Thyroid gland (tissue), 4 donors: ENCODE measurements at regions not wholly inside any gene's neighbourhood (a gene's known extent, or its start where the extent isn't known, plus 50 kb on each side); places are given as distances from the start of the nearest gene placed in this dataset.
A peak's percentile ranks its signal among the peaks of the same experiment; 100 is the strongest.

ENCODE experiments used
- DNase-seq, 2 donors: peaks; one replicate each; pipeline ENCODE4 v3.0.0-alpha.2; 2019
- H3K27ac ChIP-seq, 3 donors: fragments of 200-600 bp; sonication (generic); 1 replicate in 2 of 3; 2 replicates in 1 of 3; pipeline ENCODE4 v1.5.1; 2016 to 2019; ENCODE audit warnings: mild to moderate bottlenecking in 1 of 3, moderate library complexity in 1 of 3
- H3K27me3 ChIP-seq: fragments of 200-600 bp; sonication (generic); one replicate; pipeline ENCODE4 v1.5.1; 2019
- H3K36me3 ChIP-seq, 2 donors: fragments of 200-600 bp; sonication (generic); one replicate each; pipeline ENCODE4 v1.5.1; 2016 to 2019
- H3K4me1 ChIP-seq, 2 donors: fragments of 200-600 bp; sonication (generic); one replicate each; pipeline ENCODE4 v1.5.1; 2017 to 2019
- H3K4me3 ChIP-seq, 3 donors: fragments of 200-600 bp; sonication (generic); replicated peaks in 1 of 3; 1 replicate in 2 of 3; 2 replicates in 1 of 3; pipeline ENCODE4 v1.5.1; 2016; ENCODE audit warnings: mild to moderate bottlenecking in 1 of 3
- H3K9me3 ChIP-seq: fragments of 200-600 bp; sonication (generic); one replicate; pipeline ENCODE4 v1.5.1; 2017
- POLR2A ChIP-seq, 2 donors: fragments of 450-650 bp; IDR thresholded peaks; one replicate each; pipeline ENCODE4 v1.6.1; 2017; ENCODE audit warnings: antibody characterized with exemption in 2 of 2, mild to moderate bottlenecking in 2 of 2, moderate library complexity in 1 of 2
- WGBS, 2 donors: methylation state at CpG; one replicate each; pipeline ENCODE4 v1.1.5; 2017; 5-methylcytosine and 5-hydroxymethylcytosine counted together
- intact Hi-C: fragments of 100-400 bp; cut with DNase I; formaldehyde crosslinking; loops from one replicate; pipeline ENCODE4 v1.15.1; 2023
- TF ChIP-seq, protein P1 (sequence below), 6 experiments: fragments of 200-600 bp in 3 of 6; fragments of 450-650 bp in 3 of 6; sonication (generic) in 3 of 6; IDR thresholded peaks; one replicate each; pipeline ENCODE4 v1.5.1; 2016 to 2019; ENCODE audit warnings: antibody characterized with exemption in 6 of 6, mild to moderate bottlenecking in 2 of 6, inconsistent platforms in 1 of 6, moderate library complexity in 1 of 6

DNA sequence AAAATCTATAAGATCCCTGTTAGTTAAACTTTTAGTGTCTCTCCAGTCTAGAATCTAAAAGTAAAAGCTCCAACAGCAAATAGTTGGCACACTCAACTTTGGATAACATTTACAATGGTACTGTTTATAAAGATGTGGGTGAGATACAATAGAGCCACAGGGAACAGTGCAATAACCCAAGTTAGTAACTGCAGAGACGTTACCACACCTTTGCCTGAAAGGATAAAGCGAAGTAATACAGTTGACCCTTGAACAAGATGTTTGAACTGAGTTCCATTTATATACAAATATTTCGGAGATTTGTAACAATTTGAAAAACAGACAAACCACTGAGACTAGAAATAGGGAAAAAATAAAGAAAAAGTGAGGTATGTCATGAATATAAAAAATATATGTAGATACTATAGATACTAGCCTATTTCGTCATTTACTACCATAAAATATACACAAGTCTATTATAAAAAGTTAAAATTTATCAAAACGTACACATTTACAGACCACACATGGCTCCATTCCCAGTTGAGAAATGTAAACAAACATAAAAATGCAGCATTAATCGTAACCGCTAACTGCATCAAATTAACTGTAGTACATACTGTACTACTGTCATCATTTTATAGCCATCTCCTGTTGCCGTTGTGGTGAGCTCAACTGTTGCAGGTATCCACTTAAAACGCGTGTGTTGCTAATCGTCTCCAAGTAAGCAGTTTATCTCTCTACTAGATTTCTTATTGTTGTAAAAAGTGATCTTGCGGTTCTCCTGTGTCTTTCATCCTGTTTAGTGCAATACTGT, 56.5 kb upstream of the HIF1A start:
- TF ChIP-seq, protein P1, sequence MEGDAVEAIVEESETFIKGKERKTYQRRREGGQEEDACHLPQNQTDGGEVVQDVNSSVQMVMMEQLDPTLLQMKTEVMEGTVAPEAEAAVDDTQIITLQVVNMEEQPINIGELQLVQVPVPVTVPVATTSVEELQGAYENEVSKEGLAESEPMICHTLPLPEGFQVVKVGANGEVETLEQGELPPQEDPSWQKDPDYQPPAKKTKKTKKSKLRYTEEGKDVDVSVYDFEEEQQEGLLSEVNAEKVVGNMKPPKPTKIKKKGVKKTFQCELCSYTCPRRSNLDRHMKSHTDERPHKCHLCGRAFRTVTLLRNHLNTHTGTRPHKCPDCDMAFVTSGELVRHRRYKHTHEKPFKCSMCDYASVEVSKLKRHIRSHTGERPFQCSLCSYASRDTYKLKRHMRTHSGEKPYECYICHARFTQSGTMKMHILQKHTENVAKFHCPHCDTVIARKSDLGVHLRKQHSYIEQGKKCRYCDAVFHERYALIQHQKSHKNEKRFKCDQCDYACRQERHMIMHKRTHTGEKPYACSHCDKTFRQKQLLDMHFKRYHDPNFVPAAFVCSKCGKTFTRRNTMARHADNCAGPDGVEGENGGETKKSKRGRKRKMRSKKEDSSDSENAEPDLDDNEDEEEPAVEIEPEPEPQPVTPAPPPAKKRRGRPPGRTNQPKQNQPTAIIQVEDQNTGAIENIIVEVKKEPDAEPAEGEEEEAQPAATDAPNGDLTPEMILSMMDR (IDR thresholded peaks at IDR 0.05), result no peak
- no peak for TF ChIP-seq POLR2A (IDR thresholded peaks at IDR 0.05)
- no peak overlapping the region for H3K27ac ChIP-seq
- WGBS, 2 donors, result 94 to 95% methylated on average over 12 of the region's 12 CpGs
- no peaks in the 10 kb centered on the region for H3K36me3 ChIP-seq
- DNase-seq, result no peak
- no peaks in the 10 kb centered on the region for H3K9me3 ChIP-seq
- no peaks in the 10 kb centered on the region for H3K4me1 ChIP-seq
- H3K4me3 ChIP-seq, result no peak overlapping the region
- intact Hi-C loops, result no loop called here
- H3K27me3 ChIP-seq, result no peaks in the 10 kb centered on the region

DNA sequence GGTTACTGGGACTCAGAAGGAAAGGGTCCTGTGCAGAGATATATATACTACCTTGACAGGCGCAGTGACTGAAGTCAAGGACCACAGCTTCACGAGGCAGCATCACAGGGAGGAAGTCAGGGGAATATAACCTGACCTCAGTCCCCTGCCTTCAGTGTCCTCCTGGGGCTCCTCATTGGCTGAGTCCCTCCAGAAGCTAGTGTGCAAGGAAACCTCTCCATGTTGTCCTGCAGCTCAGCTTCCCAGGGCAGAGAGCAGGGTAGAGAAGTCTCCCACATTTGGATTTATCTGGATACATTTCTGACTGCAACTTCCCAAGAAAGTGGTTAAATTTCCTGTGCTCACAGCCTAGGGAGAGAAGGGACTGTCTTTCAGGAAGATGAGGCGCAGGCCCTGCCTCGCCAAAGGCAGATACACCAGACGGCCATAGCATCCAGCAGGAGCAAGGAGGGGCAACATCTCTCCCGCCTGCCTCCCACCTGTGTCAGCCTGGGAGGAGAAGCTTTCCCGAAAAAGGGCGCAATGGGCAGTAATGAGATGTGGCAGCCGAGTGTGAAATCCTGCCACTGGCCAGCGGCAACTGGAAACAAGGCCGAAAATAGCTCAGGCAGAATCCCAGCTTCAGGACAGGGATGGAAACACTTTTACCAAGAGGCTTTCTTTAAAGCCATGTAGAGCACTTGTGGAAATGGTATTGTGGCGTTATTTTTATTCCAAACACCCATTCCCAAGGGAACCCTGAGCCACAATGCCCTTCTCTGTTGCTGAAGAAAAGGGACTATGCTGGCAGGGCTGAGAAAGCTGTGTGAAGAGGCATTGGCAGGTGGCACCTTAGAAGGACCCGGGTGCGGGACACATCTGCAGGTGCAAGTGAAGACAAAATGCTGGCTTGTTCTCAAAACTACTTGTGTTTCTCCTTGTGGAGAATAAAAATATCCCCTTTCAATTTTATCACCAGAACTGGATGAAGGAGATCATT, 54.9 kb upstream of the HIF1A start:
- H3K27ac ChIP-seq, result no peak overlapping the region
- no peaks in the 10 kb centered on the region for H3K27me3 ChIP-seq
- no peak overlapping the region for H3K4me3 ChIP-seq
- no peaks in the 10 kb centered on the region for H3K9me3 ChIP-seq
- 90 to 91% methylated on average over 14 of the region's 14 CpGs for WGBS, 2 donors
- DNase-seq, result no peak
- TF ChIP-seq, protein P1 (IDR thresholded peaks at IDR 0.05), result no peak
- no peak for TF ChIP-seq POLR2A (IDR thresholded peaks at IDR 0.05)
- intact Hi-C loops, result no loop called here
- H3K4me1 ChIP-seq, result no peaks in the 10 kb centered on the region
- H3K36me3 ChIP-seq, result no peaks in the 10 kb centered on the region

DNA sequence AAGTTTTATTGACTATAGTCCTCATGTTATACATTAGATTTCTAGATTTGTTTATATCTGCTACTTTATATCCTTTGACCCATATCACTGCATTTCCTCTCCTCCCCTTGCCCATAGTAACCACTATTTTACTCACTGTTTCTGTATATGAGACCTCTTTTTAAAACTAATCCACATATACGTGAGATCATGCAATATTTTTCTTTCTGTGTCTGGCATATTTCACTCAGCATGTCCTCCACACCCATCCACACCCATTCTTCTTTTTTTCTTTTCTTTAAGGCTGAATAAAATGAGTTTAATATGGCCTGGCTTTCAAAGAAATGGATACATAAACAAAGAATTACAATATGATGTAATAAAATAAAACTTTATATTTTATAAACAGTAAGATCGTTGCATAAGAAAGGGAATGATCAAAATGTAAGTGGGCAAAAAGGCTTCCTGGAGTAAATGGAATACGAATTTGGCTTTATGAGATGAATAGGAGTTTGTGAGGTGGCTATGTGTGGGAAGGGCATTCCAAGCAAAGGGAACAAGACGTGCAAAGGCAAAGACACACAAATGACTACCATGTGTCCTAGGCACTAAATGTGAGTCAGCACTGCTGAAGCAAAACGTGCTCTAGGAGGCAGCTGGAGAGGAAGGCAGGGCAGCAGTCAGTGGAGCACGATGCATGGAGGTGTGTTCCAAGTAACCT, 53.2 kb upstream of the HIF1A start:
- WGBS, 2 donors, result 70 to 74% methylated on average over 6 of the region's 6 CpGs
- intact Hi-C loops, result no loop called here
- no peak overlapping the region for H3K27ac ChIP-seq
- no peaks in the 10 kb centered on the region for H3K36me3 ChIP-seq
- H3K4me1 ChIP-seq, result no peaks in the 10 kb centered on the region
- H3K27me3 ChIP-seq, result no peaks in the 10 kb centered on the region
- H3K4me3 ChIP-seq, result no peak overlapping the region
- TF ChIP-seq, protein P1 (IDR thresholded peaks at IDR 0.05), result no peak
- H3K9me3 ChIP-seq, result no peaks in the 10 kb centered on the region
- DNase-seq, result peak; percentile 23 to 29

DNA sequence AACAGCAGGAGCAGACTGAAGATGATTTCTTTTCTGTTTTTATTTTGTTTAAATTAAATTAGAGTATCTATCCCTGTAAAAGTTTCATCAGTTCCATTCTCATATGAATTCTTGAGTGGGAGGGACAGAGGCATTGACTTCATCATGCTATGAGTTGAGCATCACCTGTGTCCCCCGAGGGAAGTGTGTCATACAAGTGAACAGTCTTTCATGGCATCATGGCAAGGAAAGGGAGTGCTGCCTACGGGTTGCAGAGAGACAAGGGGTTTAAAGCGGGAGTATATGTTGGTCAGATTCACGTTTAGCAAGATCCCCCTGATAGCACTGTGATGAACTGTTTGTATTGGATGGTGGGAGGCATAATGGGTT, 52.7 kb upstream of the HIF1A start:
- H3K27ac ChIP-seq, result no peak overlapping the region
- no peaks in the 10 kb centered on the region for H3K4me1 ChIP-seq
- no peaks in the 10 kb centered on the region for H3K27me3 ChIP-seq
- H3K36me3 ChIP-seq, result no peaks in the 10 kb centered on the region
- intact Hi-C loops, result no loop called here
- TF ChIP-seq POLR2A (IDR thresholded peaks at IDR 0.05), result no peak
- TF ChIP-seq, protein P1 (IDR thresholded peaks at IDR 0.05), result no peak
- H3K4me3 ChIP-seq, result no peak overlapping the region
- H3K9me3 ChIP-seq, result no peaks in the 10 kb centered on the region
- no peak for DNase-seq
- WGBS, 2 donors, result 84 to 97% methylated on average over 4 of the region's 4 CpGs
